GM12892 (cell line): ENCODE measurements at regions not wholly inside any gene's neighbourhood (a gene's known extent, or its start where the extent isn't known, plus 50 kb on each side); places are given as distances from the start of the nearest gene placed in this dataset.

Source experiments
- POLR2A ChIP-seq: IDR thresholded peaks from 2 replicates; pipeline ENCODE4 v1.6.1; 2011; ENCODE audit warnings: low read depth, low read length, control low read depth
- TAF1 ChIP-seq: IDR thresholded peaks from 2 replicates; pipeline ENCODE4 v1.6.1; 2011; ENCODE audit warnings: low read depth, mild to moderate bottlenecking, control low read depth, low read length, borderline replicate concordance

DNA sequence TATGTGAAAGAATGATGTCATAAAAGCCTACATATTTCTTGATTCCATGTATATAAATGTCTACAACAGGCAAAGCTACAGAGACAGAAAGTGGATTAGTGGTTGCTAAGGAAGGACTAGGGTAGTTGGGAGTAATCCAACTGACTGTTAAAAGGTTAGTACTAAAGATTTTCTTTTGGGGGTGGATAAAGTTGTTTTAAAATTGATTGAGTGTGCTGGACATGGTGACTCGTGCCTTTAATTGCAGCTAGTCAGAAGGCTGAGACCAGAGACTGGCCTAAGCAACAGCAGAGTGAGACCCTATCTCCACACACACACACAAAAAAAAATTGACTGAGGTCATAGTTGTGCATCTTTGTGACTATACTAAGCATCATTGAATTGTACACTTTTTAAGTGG lies 234.3 kb downstream of the C12orf50 start:
- no peak for TF ChIP-seq POLR2A
- TF ChIP-seq TAF1 = no peak
